ENCODE measurements at regions not wholly inside any gene's neighbourhood (a gene's known extent, or its start where the extent isn't known, plus 50 kb on each side); places are given as distances from the start of the nearest gene placed in this dataset.

- TF ChIP-seq REST (IDR thresholded peaks at IDR 0.05; ENCODE audit: insufficient read depth in 1 of 2, low read depth in 2 of 2, low read length in 2 of 2) = no peak
- TF ChIP-seq POLR2AphosphoS5 (IDR thresholded peaks at IDR 0.05; ENCODE audit: low read depth, low read length) = no peak
- TF ChIP-seq SIN3A (IDR thresholded peaks at IDR 0.05; ENCODE audit: borderline replicate concordance, insufficient read depth, low read length) = no peak
- no peak for TF ChIP-seq TAF1 (IDR thresholded peaks at IDR 0.05; ENCODE audit: borderline replicate concordance, insufficient read depth, low read length)
Observed at GRCh38 chr20:60363698-60364097, 405.5 kb downstream of the CDH26 start.

All from PFSK-1 (cell line).